Fibroblast of peridontal ligament (primary cell): ENCODE measurements at regions not wholly inside any gene's neighbourhood (a gene's known extent, or its start where the extent isn't known, plus 50 kb on each side); places are given as distances from the start of the nearest gene placed in this dataset.

Experiments used
- DNase-seq: peaks from one replicate; pipeline ENCODE4 v3.0.0-alpha.2; 2010; ENCODE audit errors: extremely low read depth

- DNase-seq, result no peak
Measured at GRCh38 chr16:54679531-54679930, 251.1 kb upstream of the IRX5 start.

GRCh38 chr16:54677308-54677950 lies 253.2 kb upstream of the IRX5 start:
- DNase-seq, result no peak

- no peak for DNase-seq
Measured at GRCh38 chr16:54673313-54673712, 257.4 kb upstream of the IRX5 start.

- DNase-seq, result no peak
Measured at GRCh38 chr16:54672500-54672899, 258.2 kb upstream of the IRX5 start.

- DNase-seq, result no peak
Measured at GRCh38 chr16:54657709-54658102, 273.0 kb upstream of the IRX5 start.

- DNase-seq, result peak; percentile 79
Measured at GRCh38 chr16:54657058-54657708, 273.5 kb upstream of the IRX5 start.

GRCh38 chr16:54655121-54655590 lies 275.5 kb upstream of the IRX5 start:
- DNase-seq, result peak; percentile 40

GRCh38 chr16:54654429-54654828 lies 276.2 kb upstream of the IRX5 start:
- no peak for DNase-seq

GRCh38 chr16:54652201-54652770 lies 278.4 kb upstream of the IRX5 start:
- DNase-seq, result no peak

- DNase-seq, result no peak
Measured at GRCh38 chr16:54651440-54652195, 279.0 kb upstream of the IRX5 start.

GRCh38 chr16:54649876-54650275 lies 280.8 kb upstream of the IRX5 start:
- DNase-seq, result no peak

GRCh38 chr16:54648575-54648974 lies 282.1 kb upstream of the IRX5 start:
- no peak for DNase-seq

- peak; percentile 76 for DNase-seq
Measured at GRCh38 chr16:54647725-54648221, 282.9 kb upstream of the IRX5 start.

- DNase-seq, result no peak
Measured at GRCh38 chr16:54647216-54647615, 283.4 kb upstream of the IRX5 start.

GRCh38 chr16:54645345-54645744 lies 285.3 kb upstream of the IRX5 start:
- no peak for DNase-seq

- no peak for DNase-seq
Measured at GRCh38 chr16:54636221-54636793, 294.4 kb upstream of the IRX5 start.

GRCh38 chr16:54633943-54634362 lies 296.7 kb upstream of the IRX5 start:
- no peak for DNase-seq

- peak; percentile 30 for DNase-seq
Measured at GRCh38 chr16:54632322-54633220, 298.1 kb upstream of the IRX5 start.

- no peak for DNase-seq
Measured at GRCh38 chr16:54631782-54632181, 298.9 kb upstream of the IRX5 start.

- peak; percentile 82 for DNase-seq
Measured at GRCh38 chr16:54630284-54630967, 300.2 kb upstream of the IRX5 start.
